Endothelial cell of umbilical vein (primary cell): ENCODE measurements at regions not wholly inside any gene's neighbourhood (a gene's known extent, or its start where the extent isn't known, plus 50 kb on each side); places are given as distances from the start of the nearest gene placed in this dataset.

Experiments
- BruUV-seq: library from RNA; stranded (reverse); fragments of 400-500 nt; replicated peaks from 2 replicates; lab custom pipeline; 2021; lab: Mats Ljungman, UMichigan
- CTCF ChIA-PET: fragments of 300-600, 350-600 bp; sonication (Branson Sonifier 250); formaldehyde crosslinking; loops from one replicate; lab custom pipeline; 2021; ENCODE audit warnings: antibody characterized with exemption, inconsistent platforms; lab: Charles Lee
- POLR2A ChIA-PET: fragments of 300-600, 350-600 bp; sonication (Branson Sonifier 250); formaldehyde crosslinking; loops from one replicate; lab custom pipeline; 2021; ENCODE audit warnings: antibody characterized with exemption, inconsistent platforms; lab: Charles Lee
- DNase-seq: peaks from one replicate; pipeline ENCODE4 v3.0.0-alpha.2; 2011; ENCODE audit warnings: low read depth, low spot score
- FAIRE-seq: peaks from 2 replicates; lab custom pipeline; 2011; peaks lifted over from hg19 to GRCh38; lab: Jason Lieb, UNC
- H2AFZ ChIP-seq: 2 replicates; pipeline ENCODE4 v1.6.0; 2012; ENCODE audit warnings: low read depth, low read length, control low read depth, inconsistent platforms
- H3K27ac ChIP-seq: 2 replicates; pipeline ENCODE4 v1.5.1; 2011; ENCODE audit warnings: low read depth, mild to moderate bottlenecking, control low read depth, low read length, moderate library complexity; ENCODE audit not compliant: insufficient read depth
- H3K27me3 ChIP-seq, 2 experiments: 2 replicates each; pipeline versions ENCODE4 v1.6.0 to v1.6.1; 2011; ENCODE audit warnings: low read length in 2 of 2, mixed read lengths in 1 of 2; ENCODE audit not compliant: control insufficient read depth in 2 of 2, insufficient read depth in 2 of 2
- H3K36me3 ChIP-seq, 2 experiments: 2 replicates in 1 of 2; 3 replicates in 1 of 2; pipeline ENCODE4 v1.5.1; 2011; ENCODE audit warnings: low read length in 2 of 2, mild to moderate bottlenecking in 1 of 2, moderate library complexity in 1 of 2; ENCODE audit not compliant: control insufficient read depth in 2 of 2, insufficient read depth in 2 of 2; ENCODE audit errors: extremely low read depth in 1 of 2
- H3K4me1 ChIP-seq: 3 replicates; pipeline ENCODE4 v1.5.1; 2011; ENCODE audit warnings: mild to moderate bottlenecking, low read length; ENCODE audit not compliant: control insufficient read depth, insufficient read depth; ENCODE audit errors: extremely low read depth
- H3K4me2 ChIP-seq: 2 replicates; pipeline ENCODE4 v1.6.1; 2011; ENCODE audit warnings: low read length, control low read depth, mixed read lengths; ENCODE audit not compliant: insufficient read depth
- H3K4me3 ChIP-seq, 3 experiments: fragments of 200-600 bp in 1 of 3; sonication (generic), shearing (Covaris generic) in 1 of 3; replicated peaks in 1 of 3; 2 replicates each; pipeline ENCODE4 v1.5.1; 2011 to 2016; ENCODE audit warnings: control low read depth in 3 of 3, low read length in 3 of 3, mild to moderate bottlenecking in 2 of 3, inconsistent platforms in 1 of 3, low read depth in 1 of 3, moderate library complexity in 1 of 3; ENCODE audit not compliant: insufficient read depth in 1 of 3
- H3K79me2 ChIP-seq: 2 replicates; pipeline ENCODE4 v1.6.0; 2012; ENCODE audit warnings: low read length, inconsistent platforms; ENCODE audit not compliant: control insufficient read depth, insufficient read depth
- H3K9ac ChIP-seq: replicated peaks from 2 replicates; pipeline ENCODE3; 2011; ENCODE audit warnings: low read length, control low read depth; ENCODE audit not compliant: insufficient read depth; ENCODE audit errors: extremely low read depth
- H3K9me1 ChIP-seq: replicated peaks from 3 replicates; pipeline ENCODE4 v1.6.0; 2011; ENCODE audit warnings: mild to moderate bottlenecking, low read length; ENCODE audit not compliant: control insufficient read depth, insufficient read depth; ENCODE audit errors: extremely low read depth
- H3K9me3 ChIP-seq: replicated peaks from 2 replicates; pipeline ENCODE4 v1.5.1; 2012; ENCODE audit warnings: low read length, inconsistent platforms; ENCODE audit not compliant: control insufficient read depth, insufficient read depth
- H4K20me1 ChIP-seq: replicated peaks from 2 replicates; pipeline ENCODE3; 2011; ENCODE audit warnings: mild to moderate bottlenecking, low read length; ENCODE audit not compliant: control insufficient read depth, insufficient read depth; ENCODE audit errors: extremely low read depth
- EZH2 ChIP-seq: IDR thresholded peaks from 2 replicates; pipeline ENCODE4 v1.6.1; 2012; ENCODE audit warnings: borderline replicate concordance, low read depth, mild to moderate bottlenecking, moderate library complexity, low read length, inconsistent platforms; ENCODE audit not compliant: severe bottlenecking
- FOS ChIP-seq: IDR thresholded peaks from 2 replicates; pipeline ENCODE4 v1.6.1; 2011; ENCODE audit warnings: mild to moderate bottlenecking, low read length, moderate library complexity, borderline replicate concordance; ENCODE audit not compliant: insufficient read depth
- GATA2 ChIP-seq: IDR thresholded peaks from 2 replicates; pipeline ENCODE4 v1.7.0; 2011; ENCODE audit warnings: low read depth, mild to moderate bottlenecking, moderate library complexity, mixed read lengths, low read length; ENCODE audit not compliant: insufficient read length, insufficient read depth
- JUN ChIP-seq: IDR thresholded peaks from 2 replicates; pipeline ENCODE4 v1.6.1; 2011; ENCODE audit warnings: borderline replicate concordance, low read depth; ENCODE audit not compliant: insufficient read length, insufficient read depth
- MYC ChIP-seq: IDR thresholded peaks from one replicate; pipeline ENCODE4 v1.6.1; 2011; ENCODE audit warnings: mild to moderate bottlenecking, low read depth, low read length
- POLR2A ChIP-seq: IDR thresholded peaks from 2 replicates; pipeline ENCODE4 v1.6.1; 2012; ENCODE audit warnings: low read depth, mild to moderate bottlenecking, control low read depth, low read length
- POLR2AphosphoS5 ChIP-seq: IDR thresholded peaks from 2 replicates; pipeline ENCODE4 v1.6.1; 2012; ENCODE audit warnings: low read depth, mild to moderate bottlenecking, control low read depth, low read length, moderate library complexity; ENCODE audit not compliant: insufficient read depth
- dilution Hi-C: fragments of 300-500 bp; cut with MboI; formaldehyde crosslinking; loops from one replicate; pipeline ENCODE4 v1.15.0; 2019; ENCODE audit warnings: low sequenced_read_pairs; ENCODE audit not compliant: extremely low pct_ligation_motif_present
- intact Hi-C: fragments of 100-400 bp; cut with micrococcal nuclease; formaldehyde crosslinking; loops from one replicate; pipeline ENCODE4 v1.10.0; 2022
- TF ChIP-seq, protein P1 (sequence below): IDR thresholded peaks from 2 replicates; pipeline ENCODE4 v1.6.1; 2011; ENCODE audit not compliant: insufficient read depth, insufficient read length
- TF ChIP-seq, protein P2 (sequence below), 2 donors: IDR thresholded peaks; 1 replicate in 1 of 2; 2 replicates in 1 of 2; pipeline ENCODE4 v1.5.1; 2011; ENCODE audit warnings: low read length in 2 of 2, mild to moderate bottlenecking in 2 of 2, moderate library complexity in 2 of 2, control low read depth in 1 of 2, inconsistent platforms in 1 of 2, low read depth in 1 of 2; ENCODE audit not compliant: insufficient read depth in 1 of 2; ENCODE audit errors: extremely low read depth in 1 of 2

DNA sequence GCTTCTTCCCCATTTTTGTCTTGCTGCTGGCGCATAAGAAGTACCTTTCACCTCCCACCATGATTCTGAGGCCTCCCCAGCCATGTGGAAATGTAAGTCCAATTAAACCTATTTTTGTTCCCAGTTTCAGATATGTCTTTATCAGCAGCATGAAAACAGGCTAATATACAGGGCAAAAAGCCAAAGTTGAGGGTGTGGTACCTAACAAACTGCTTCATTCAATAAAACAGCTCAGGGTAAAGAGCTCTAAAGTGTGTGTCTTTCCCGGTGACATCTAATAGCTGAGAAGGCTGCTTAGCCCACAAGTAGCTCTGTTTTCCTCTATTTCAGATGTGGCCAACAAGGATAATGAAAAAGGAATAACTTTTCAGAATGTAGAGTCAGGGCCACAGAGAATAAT is 76.7 kb upstream of the SLC8A3 start:
- Histone ChIP-seq H3K79me2 (no peaks in the 10 kb centered on the region), H3K27ac (no peak overlapping the region), H3K9me1 (no peaks in the 10 kb centered on the region), H3K9ac (no peak overlapping the region), H2AFZ (no peak overlapping the region), H3K4me3 (no peak overlapping the region), H3K4me1 (no peaks in the 10 kb centered on the region), H3K4me2 (no peak overlapping the region), H3K9me3 (no peaks in the 10 kb centered on the region), H3K27me3 (no peaks in the 10 kb centered on the region), H3K36me3 (no peaks in the 10 kb centered on the region), H4K20me1 (no peaks in the 10 kb centered on the region)
- CTCF ChIA-PET, result interaction anchor here (0.9 kb wide), 1 partner anchor 178 kb away, joined by 3 read pairs; no protein-coding TSS in a partner anchor
- FAIRE-seq (no peak), DNase-seq (no peak)
- intact Hi-C loops, result no loop called here
- POLR2A ChIA-PET, result no interaction called here
- BruUV-seq, result no TSS peak
- TF ChIP-seq EZH2 (no peak), POLR2A (no peak), POLR2AphosphoS5 (no peak)
- TF ChIP-seq, protein P1, sequence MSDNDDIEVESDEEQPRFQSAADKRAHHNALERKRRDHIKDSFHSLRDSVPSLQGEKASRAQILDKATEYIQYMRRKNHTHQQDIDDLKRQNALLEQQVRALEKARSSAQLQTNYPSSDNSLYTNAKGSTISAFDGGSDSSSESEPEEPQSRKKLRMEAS, result no peak
- TF ChIP-seq, protein P2, sequence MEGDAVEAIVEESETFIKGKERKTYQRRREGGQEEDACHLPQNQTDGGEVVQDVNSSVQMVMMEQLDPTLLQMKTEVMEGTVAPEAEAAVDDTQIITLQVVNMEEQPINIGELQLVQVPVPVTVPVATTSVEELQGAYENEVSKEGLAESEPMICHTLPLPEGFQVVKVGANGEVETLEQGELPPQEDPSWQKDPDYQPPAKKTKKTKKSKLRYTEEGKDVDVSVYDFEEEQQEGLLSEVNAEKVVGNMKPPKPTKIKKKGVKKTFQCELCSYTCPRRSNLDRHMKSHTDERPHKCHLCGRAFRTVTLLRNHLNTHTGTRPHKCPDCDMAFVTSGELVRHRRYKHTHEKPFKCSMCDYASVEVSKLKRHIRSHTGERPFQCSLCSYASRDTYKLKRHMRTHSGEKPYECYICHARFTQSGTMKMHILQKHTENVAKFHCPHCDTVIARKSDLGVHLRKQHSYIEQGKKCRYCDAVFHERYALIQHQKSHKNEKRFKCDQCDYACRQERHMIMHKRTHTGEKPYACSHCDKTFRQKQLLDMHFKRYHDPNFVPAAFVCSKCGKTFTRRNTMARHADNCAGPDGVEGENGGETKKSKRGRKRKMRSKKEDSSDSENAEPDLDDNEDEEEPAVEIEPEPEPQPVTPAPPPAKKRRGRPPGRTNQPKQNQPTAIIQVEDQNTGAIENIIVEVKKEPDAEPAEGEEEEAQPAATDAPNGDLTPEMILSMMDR (IDR thresholded peaks at IDR 0.05; ENCODE audit: extremely low read depth in 1 of 2, insufficient read depth in 1 of 2, low read depth in 1 of 2, low read length in 2 of 2), result no peak
- dilution Hi-C loops, result no loop called here

DNA sequence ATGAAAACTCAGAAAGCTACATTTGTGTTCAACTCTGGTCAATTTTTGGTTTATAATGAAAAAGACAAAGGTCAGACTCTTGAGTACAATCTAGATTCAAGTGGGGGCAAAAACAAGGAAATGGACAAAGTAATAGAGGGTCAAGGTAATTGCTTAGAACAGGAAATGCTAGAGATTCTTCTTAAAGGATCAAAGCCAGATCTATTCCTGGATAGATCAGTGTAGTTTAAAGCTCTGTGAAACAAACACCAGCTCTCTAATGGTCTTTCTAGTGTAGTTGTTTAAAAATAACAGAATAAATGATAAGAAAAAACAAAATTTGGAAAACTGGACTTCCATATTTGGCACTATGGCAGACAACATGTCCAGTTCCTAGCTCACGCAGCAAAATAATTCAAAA is 70.7 kb upstream of the SLC8A3 start:
- POLR2A ChIA-PET, result no interaction called here
- Histone ChIP-seq H3K4me1 (no peaks in the 10 kb centered on the region), H3K27me3 (peaks cover 0 to 5% of the 10 kb centered on the region in 2 experiments), H2AFZ (no peak overlapping the region), H3K9me3 (no peaks in the 10 kb centered on the region), H3K4me2 (no peak overlapping the region), H3K9ac (no peak overlapping the region), H3K79me2 (no peaks in the 10 kb centered on the region), H3K4me3 (no peak overlapping the region), H3K27ac (no peak overlapping the region), H3K9me1 (no peaks in the 10 kb centered on the region), H4K20me1 (no peaks in the 10 kb centered on the region), H3K36me3 (no peaks in the 10 kb centered on the region)
- CTCF ChIA-PET, result no interaction called here
- FAIRE-seq, result no peak
- TF ChIP-seq EZH2, result no peak
- TF ChIP-seq POLR2A, result no peak
- no peak for TF ChIP-seq MYC
- no peak for TF ChIP-seq GATA2
- TF ChIP-seq JUN, result no peak
- TF ChIP-seq POLR2AphosphoS5, result no peak
- no peak for TF ChIP-seq FOS
- TF ChIP-seq, protein P2 (IDR thresholded peaks at IDR 0.05; ENCODE audit: extremely low read depth in 1 of 2, insufficient read depth in 1 of 2, low read depth in 1 of 2, low read length in 2 of 2), result no peak
- TF ChIP-seq, protein P1, result no peak
- intact Hi-C loops (loop anchor here (5.0 kb wide), 1 partner anchor 172 kb away; no protein-coding TSS in a partner anchor), dilution Hi-C loops (no loop called here)
- BruUV-seq, result no TSS peak
- no peak for DNase-seq
